NOMO-1 treated with dmso at 0.1 percent for 144 hours (cell line): ENCODE measurements at regions not wholly inside any gene's neighbourhood (a gene's known extent, or its start where the extent isn't known, plus 50 kb on each side); places are given as distances from the start of the nearest gene placed in this dataset.

Experiments
- DNase-seq: peaks from one replicate; lab custom pipeline; 2025; ENCODE audit not compliant: unreplicated experiment; lab: John Stamatoyannopoulos, UW

DNA sequence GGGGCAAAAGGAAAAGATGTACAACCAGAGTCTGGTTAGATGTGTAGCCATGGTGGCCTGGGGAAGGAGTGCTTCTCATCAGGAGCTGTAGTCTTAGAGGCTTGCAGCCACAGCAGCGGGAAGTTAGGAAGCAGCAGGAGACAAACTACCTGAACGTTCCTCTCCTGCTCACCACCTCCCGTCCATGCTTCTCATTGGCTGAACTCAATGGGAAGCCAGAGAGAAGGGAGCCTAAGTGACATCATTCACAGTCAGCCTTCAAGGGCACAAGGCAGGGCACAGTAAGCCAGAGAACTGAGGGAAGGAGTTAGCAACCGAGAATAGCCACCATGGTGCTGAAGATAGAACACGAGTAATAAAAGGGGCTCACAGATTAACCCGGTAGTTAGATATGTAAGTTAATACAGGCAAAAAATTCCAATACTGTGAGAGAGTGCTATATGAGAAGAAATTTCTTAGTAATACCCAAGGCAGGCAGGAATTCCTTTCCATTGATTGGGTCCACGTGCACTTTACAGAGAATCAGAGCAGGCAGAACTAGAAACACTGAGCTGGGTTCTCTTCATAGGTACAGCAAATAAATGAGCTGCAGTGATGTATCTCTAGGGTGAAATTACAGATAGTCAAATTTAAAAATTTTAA is 391.5 kb upstream of the DACH1 start:
- no peak for DNase-seq

DNA sequence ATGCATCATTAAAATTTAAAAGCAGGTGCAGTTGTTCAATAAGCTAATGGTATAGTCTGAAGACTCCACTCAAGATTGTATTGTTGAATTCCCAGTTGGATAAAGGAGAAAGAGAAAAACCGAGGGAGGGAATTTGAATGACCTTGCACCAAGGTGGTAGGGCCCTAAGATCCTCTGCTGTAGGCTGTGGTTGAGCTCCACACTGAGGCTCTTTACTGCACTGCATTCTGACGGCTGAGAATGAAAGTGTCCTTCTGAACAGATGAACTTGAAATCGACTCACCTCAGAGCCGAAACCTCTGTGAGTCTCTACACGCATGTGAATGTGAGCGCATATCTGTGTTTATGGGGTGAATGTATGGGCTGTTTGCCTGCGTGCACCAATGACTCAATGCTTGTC is 388.9 kb upstream of the DACH1 start:
- DNase-seq: no peak

DNA sequence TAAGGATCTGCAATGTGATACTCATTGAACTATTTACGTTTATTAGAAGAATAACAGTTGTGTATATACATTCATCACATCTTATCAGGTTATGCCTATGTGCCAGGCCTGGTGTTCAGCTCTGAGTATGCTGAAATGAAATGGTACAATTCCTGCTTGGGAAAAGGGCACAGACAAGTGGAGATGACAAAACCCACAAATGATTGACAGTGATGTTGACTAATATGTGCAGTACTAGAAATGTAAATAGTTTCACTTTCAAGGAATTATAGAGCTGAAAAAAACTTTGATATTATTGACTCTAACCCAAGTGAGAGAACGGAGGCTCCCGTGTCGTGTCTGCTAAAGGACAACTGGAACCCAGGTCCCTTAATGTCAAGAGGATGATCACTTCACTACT is 386.8 kb upstream of the DACH1 start:
- no peak for DNase-seq

DNA sequence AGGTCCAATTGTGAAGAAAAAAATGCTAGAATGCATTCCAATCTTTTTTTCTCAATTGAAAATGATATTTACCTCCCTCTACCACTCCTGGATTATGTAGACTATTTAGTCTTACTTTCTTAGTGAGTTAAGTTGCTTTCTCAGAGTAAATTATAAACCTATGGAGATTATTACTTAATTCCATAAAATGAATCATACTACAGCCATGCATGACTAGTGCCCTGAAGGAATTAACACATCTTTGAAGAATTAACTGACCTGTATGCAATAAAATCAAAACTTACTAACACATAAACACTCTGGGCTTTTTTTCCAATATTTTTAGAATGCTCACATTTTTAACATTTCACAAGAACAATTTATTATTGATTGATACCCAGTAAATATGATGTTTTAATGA is 379.4 kb upstream of the DACH1 start:
- DNase-seq: no peak

DNA sequence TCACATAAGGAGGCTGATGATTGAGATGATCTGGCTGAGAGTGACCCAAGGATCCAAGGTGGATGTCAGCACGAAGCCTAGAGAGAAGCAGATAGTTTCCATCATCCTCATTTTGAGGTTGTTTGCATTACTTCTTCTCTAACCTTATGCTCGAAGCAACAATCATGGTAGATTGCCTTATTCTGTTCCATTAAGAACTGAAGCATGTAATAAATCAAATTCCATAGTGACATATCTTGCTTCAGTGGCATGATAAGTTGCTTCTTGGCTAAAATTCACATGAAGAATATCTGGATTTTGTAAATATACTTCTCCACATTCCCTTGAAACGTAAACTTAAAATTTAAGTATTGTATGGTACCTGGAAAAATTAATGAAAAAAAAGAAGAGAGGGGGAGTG is 377.8 kb upstream of the DACH1 start:
- no peak for DNase-seq

DNA sequence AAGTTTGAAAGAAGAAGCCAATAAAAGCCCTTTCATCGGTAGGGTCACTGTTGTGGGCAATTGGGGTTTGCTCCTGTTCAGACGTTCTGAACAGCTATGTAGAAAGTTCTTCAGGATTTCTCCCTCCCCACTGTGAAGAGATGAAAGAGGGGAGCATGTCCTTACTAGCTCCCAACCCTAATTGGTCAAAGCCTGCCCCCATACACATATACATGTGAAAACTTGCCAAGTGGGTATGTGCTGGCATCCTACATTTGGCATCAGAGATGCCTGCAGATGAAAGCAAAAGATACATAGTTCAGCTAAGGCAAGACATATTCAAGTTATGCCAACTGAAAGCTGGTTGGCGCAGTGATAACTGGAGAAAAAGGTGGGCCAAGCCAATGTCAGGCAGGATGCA is 363.1 kb upstream of the DACH1 start:
- no peak for DNase-seq

DNA sequence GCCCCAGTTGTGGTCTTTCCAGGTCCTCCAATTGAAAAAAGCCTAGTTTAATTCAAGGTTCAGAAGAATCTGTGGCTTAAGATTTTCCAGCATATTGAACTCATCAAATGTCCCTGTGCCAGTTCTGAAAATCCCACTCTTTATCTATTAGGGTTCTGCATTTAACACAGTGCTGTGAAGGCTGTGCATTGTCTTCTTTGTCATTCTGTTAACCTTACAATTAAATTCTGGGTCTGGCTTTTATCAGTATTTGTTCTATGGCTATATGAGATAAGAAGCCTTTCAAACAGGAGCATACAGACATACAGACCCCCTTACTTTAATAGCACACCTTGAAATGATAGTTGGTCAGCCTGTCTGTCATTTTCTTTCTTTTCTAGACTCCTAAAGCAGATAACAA is 362.1 kb upstream of the DACH1 start:
- DNase-seq: no peak

DNA sequence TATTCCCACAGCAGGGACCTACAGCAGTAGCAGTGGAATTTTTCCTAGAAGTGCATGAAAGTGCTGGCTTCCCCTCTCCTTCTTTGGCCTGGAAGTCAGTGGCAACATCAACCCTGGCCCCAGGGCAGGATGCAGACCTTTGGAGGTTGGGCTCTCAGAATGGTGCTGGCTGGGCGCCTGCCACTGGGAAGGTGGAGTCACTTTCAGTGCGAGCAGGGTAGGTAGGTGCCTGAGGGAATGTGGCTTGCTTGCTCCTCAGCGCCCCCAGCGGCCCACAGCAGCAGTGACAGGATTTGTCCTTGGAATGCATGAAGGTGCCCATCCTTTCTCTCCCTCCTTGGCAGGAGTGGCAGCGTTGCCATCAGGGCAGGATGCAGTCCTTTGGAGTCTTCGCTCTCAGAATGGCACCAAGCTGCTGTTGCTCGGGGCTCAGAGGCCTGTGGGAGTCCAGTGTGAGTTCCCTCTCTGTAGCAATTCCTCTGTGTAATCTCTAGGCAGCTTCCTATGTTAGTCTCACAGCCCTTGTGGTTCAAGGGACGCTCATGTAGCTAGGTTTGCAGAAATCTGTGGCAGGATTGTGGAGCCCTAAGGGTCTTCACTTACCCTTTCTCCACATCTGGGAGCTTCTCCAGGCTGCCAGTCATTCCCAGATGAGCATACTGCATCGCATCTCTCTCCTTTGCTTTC is 354.4 kb upstream of the DACH1 start:
- peak; percentile 4 for DNase-seq

DNA sequence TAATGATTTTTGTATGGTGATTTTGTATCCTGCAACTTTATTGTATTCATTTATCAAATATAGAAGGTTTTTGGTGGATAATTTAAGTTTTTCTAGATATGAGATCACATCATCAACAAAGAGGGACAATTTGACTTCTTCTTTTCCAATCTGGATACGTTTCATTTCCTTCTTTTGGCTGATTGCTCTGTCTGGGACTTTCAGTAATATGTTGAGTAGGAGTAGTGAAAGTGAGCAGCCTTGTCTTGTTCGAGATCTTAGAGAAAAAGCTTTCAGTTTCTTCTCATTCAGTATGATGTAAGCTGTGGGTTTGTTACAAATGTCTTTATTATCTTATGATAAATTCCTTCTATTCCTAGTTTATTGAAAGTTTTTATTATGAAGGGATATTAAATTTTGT is 352.0 kb upstream of the DACH1 start:
- DNase-seq: no peak

DNA sequence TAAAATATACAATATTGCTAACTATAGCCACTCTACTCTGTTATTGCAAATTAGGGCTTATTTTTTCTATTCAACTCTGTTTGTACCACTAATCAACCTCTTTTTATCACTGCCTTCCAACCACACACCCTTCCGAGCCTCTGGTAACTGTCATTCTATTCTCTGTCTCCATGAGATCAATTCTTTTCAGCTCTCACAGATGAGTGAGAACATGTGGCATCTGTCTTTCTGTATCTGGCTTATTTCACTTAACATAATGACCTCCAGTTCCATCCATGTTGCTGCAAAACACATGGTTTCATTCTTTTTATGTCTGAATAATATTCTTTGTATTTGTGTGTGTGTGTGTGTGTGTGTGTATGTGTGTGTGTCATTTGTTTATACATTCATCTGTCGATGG is 350.1 kb upstream of the DACH1 start:
- no peak for DNase-seq

DNA sequence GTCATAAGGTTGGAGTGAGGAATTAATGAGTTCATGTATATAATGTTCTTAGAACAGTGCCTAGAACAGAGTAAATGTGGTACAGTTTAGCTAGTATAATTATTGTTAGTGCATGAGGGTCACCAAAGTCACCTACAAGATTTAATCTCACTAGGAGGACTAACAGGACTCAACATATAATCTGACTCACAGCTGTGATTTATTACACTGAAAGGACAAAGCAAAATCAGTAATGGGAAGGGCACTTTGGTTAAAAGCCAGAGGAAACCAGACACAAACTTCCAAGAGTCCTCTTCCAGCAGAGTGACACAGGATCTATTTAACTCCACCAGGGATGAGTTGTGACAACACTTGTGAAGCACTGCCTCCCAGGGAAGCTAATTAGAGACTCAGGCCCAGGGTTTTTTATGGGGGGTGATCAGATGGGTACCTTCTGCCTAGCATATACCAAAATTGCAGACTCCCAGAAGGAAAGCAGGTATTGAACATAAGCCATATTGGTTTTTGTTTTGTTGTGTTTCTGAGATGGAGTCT is 341.2 kb upstream of the DACH1 start:
- no peak for DNase-seq

DNA sequence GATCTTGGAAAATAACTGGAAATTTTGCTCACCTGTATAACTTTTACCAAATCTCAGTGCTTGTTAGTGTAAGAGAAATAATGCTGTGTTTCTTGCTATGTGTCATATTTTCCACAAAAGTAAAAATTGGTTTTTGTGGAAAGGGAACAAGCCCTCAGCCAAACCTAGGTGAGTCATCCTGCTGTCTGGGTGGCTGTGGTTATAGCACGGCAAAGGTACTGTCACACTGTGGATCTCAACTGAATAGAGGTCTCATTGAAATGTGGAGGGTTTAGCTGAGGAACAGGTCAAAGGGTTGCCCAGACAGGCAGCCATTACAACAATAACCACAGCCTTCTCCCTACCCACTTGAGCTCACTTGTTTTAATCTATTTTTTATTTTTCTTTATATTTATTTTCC is 338.8 kb upstream of the DACH1 start:
- no peak for DNase-seq

DNA sequence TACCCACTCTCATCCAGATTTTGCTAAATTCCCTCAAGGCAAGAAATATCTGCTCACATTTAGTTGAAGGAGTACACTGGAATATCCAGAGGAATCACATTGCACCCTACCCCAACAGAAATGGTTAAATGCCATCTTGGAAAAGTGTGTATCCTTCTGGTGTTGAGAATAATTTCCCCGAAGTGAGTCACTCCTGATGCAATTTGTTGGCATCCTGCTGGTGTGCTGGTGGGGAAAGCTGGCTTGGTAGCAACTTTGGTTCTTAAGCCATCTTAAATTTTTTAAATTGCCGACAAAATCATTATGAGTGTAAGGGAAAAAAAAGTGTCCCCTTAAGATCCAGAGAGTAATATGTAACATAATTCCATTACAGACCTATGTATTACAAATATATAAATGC is 337.3 kb upstream of the DACH1 start:
- DNase-seq: no peak

DNA sequence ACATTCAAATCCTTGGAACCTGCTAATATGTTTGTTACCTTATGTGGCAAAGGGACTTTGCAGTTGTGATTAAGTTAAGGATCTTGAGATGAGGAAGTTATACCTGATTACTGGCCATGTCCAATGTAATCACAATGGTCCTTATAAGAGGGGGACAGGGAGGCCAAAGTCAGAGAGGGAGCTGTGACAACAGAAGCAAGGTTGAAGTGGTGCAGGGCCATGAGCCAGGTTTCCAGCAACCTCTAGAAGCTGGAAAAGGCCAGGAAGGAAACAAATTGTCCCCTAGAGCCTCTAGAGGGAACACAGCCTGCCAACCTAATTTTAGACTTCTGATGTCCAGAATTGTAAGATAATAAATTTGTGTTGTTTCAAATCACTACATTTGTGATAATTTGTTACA is 334.7 kb upstream of the DACH1 start:
- no peak for DNase-seq

DNA sequence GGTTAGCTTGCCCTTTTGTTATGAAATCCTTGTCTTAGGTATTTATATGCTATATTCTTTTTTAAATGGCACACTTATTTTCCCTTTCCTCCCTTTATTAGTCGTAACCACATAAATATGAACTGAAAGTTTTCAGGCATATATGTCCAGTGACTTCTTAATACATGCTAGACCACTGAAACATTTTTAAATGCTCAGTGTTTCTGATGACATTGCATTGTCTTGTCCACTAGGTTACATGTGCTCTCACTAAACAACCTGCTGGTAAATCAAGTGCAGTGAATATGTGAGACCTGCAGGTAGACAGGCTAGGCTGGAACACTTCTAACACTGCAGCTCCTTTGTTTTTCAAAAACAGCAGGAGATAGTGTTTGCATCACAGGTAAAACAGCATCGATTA is 332.6 kb upstream of the DACH1 start:
- DNase-seq: no peak

DNA sequence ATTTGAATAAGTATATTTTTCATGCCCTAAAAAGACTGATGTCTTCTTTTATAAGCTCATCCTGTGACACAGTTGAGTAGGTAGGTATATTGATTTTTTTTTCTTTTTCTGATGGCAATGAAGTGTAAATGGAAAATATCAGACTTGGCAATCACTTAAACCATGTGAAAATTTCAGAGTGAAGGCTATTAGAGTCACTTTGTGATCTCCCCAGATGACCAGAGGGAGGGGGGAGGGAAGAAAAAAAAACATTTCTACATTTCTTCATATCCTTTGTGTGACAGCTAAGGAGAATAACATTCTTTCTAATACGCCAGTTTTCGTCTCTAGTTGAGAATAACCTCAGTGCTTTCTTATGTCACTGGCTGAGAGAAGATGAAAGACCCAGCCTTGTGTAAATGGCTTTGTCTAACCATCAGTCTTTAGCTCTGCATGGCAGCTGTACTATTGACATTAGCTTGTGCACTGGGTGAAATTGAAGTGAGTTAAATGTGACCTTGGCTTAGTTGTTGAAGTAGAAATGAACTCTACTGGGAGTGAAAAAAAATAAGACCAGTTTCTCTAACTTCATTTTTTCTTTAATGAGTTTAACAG is 332.1 kb upstream of the DACH1 start:
- DNase-seq: no peak

DNA sequence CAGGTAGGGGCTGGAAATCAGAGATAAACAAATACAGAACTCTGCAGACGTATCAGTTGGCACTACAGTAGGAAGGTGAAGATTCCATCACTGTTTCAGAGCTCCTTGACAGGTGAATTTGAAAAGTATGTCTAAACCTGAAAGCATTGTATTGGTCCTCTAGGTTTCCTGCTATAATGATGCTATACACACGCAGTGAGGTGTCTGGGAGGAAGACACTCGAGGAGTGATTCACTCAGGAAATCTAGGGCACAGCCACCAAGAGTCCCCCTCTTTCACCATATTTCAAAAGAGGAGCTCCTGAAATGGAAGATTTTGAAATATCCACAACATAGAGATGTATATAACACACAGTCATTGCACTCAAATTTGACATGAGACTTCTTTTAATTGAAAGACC is 331.0 kb upstream of the DACH1 start:
- no peak for DNase-seq

DNA sequence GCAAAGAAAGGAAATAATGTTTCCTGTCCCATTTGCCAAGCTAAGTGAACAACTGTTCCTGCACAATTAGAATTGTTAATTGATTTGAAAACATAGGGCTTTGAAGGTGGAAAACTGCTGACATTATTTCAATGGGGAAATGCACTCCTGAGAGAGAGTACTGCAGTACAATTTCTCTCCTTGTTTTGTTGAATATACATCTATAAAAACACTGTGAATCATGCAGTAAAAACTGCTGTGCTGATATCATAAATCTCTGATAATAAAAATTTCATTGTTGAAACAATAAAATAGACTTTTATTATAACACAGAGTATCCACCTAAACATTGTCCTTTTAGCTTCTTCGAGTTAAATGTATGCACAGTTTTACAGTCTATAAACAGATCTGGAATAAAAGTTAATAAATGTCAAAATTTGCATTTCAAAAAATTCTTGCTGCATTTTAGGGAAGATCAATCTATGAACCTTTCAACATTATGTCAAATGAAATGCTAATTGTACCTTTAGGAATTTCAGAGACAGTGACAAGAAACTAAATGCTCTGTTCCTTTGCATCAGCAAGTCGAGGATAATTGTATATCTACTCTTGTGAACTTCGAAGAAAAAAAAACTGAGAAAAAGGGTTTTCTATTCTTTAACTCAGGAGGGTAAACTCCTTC is 328.2 kb upstream of the DACH1 start:
- DNase-seq: no peak

DNA sequence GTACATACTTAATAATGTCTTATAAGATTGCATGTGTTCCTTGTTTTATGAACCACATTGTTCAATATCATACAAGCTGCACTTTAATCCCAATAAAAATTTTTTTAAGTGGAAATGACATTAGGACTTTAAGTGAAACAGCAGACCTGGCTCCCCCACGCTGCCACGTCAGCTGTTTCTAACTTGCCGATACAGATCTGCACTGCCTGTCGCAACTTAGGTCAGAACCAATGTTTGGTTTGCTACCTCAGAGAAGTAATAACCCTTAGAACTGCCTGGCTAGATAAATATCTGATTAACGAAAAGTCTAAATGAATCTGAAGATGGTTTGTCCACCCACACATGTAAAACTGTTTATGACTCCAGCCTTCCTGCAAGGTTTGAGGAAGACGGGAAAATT is 327.5 kb upstream of the DACH1 start:
- DNase-seq: no peak

DNA sequence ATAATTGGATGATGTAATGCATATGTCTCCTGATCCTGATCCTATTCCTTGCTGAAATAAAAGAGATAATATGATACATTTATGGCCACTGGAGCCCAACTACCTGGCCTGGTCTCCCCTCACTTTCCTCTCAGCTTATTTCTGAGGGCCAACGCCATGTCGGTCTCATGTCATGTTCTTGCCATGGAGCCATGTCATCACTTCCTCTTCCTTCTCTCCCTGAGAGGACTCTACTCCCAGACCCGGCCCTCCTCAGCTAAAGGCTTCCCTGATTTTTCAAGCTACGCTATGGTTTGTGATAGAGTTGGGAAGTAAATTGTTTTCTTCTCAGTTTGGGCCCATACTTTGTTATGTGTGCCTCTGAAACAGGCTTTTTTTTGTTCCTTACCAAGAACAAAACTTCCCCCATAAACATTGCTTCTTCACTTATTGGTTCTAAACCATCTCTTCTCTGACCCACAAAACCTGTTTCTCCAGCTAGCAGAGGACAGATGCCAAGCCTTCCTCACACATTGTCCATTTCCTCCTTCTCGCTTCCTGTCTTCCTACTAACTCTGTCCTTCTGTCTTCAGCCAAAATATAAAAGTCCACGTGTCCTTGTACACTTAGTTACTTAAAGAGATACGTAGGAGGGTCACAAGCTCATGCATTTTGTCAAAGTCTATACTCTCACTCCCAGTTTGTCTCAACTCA is 319.9 kb upstream of the DACH1 start:
- DNase-seq: no peak

DNA sequence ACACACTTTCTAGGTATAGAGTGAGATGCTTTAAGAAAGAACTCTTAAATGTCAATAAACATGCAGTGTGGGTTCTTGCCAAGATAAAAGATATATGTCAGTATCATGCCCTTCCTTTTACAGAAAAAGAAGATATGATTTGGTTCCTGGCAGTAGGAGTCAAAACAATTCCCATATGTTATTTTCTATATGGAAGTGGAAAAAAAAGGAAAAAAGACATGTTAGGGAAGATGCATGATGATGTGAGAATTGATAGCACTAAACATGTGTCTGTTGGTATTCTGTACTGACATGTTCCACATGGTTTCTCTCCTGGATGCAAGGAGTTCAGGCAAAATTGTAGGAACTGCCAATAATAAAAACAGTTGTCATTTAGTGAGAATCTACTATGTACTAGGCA is 318.8 kb upstream of the DACH1 start:
- DNase-seq: no peak
